Right lung (tissue), 2 donors: ENCODE measurements at regions not wholly inside any gene's neighbourhood (a gene's known extent, or its start where the extent isn't known, plus 50 kb on each side); places are given as distances from the start of the nearest gene placed in this dataset.

Experiments
- DNase-seq, 2 donors: peaks; one replicate each; pipeline ENCODE4 v3.0.0-alpha.2; 2013

- DNase-seq: no peak
Observed at GRCh38 chr18:7415081-7415894, 151.8 kb upstream of the PTPRM start.

GRCh38 chr18:7417727-7418126 lies 149.4 kb upstream of the PTPRM start:
- no peak for DNase-seq

- DNase-seq: no peak
Observed at GRCh38 chr18:7429831-7430230, 137.3 kb upstream of the PTPRM start.

GRCh38 chr18:7436166-7436565 lies 130.9 kb upstream of the PTPRM start:
- DNase-seq: no peak

GRCh38 chr18:7437870-7438269 lies 129.2 kb upstream of the PTPRM start:
- DNase-seq: no peak

- DNase-seq: no peak
Observed at GRCh38 chr18:7438646-7439045, 128.5 kb upstream of the PTPRM start.

GRCh38 chr18:7447318-7448028 lies 119.6 kb upstream of the PTPRM start:
- DNase-seq: no peak

- DNase-seq: no peak
Observed at GRCh38 chr18:7452331-7452730, 114.8 kb upstream of the PTPRM start.

GRCh38 chr18:7454429-7454828 lies 112.7 kb upstream of the PTPRM start:
- DNase-seq: no peak

- no peak for DNase-seq
Observed at GRCh38 chr18:7456376-7456775, 110.7 kb upstream of the PTPRM start.

GRCh38 chr18:7457262-7457661 lies 109.9 kb upstream of the PTPRM start:
- DNase-seq: no peak

- no peak for DNase-seq
Observed at GRCh38 chr18:7458884-7459283, 108.2 kb upstream of the PTPRM start.

GRCh38 chr18:7459851-7460770 lies 107.0 kb upstream of the PTPRM start:
- DNase-seq: no peak

- no peak for DNase-seq
Observed at GRCh38 chr18:7464245-7464966, 102.7 kb upstream of the PTPRM start.

GRCh38 chr18:7466190-7466589 lies 100.9 kb upstream of the PTPRM start:
- DNase-seq: no peak

GRCh38 chr18:7467708-7468466 lies 99.2 kb upstream of the PTPRM start:
- DNase-seq: no peak

GRCh38 chr18:7470101-7470500 lies 97.0 kb upstream of the PTPRM start:
- no peak for DNase-seq

- DNase-seq: no peak
Observed at GRCh38 chr18:7470503-7470902, 96.6 kb upstream of the PTPRM start.

- DNase-seq: no peak
Observed at GRCh38 chr18:7476386-7476785, 90.7 kb upstream of the PTPRM start.

- no peak for DNase-seq
Observed at GRCh38 chr18:7479756-7480155, 87.4 kb upstream of the PTPRM start.

GRCh38 chr18:7480879-7481278 lies 86.2 kb upstream of the PTPRM start:
- no peak for DNase-seq
